Osteoblast (primary cell): ENCODE measurements at regions not wholly inside any gene's neighbourhood (a gene's known extent, or its start where the extent isn't known, plus 50 kb on each side); places are given as distances from the start of the nearest gene placed in this dataset.

ENCODE experiments used
- DNase-seq: peaks from one replicate; pipeline ENCODE4 v3.0.0; 2011; ENCODE audit warnings: low spot score, mixed read lengths; ENCODE audit not compliant: insufficient read length; ENCODE audit errors: missing footprints
- H2AFZ ChIP-seq: 2 replicates; pipeline ENCODE4 v1.6.0; 2011; ENCODE audit warnings: mild to moderate bottlenecking, low read length
- H3K27ac ChIP-seq: 2 replicates; pipeline ENCODE4 v1.5.1; 2011; ENCODE audit warnings: mild to moderate bottlenecking, low read depth, low read length, moderate library complexity
- H3K27me3 ChIP-seq: 2 replicates; pipeline ENCODE4 v1.6.0; 2012; ENCODE audit warnings: mild to moderate bottlenecking, control low read depth, inconsistent platforms, low read length, moderate library complexity; ENCODE audit not compliant: insufficient read depth
- H3K36me3 ChIP-seq: 2 replicates; pipeline ENCODE4 v1.5.1; 2011; ENCODE audit warnings: mild to moderate bottlenecking, low read length, control low read depth, moderate library complexity; ENCODE audit not compliant: insufficient read depth
- H3K4me1 ChIP-seq: 2 replicates; pipeline ENCODE4 v1.5.1; 2011; ENCODE audit warnings: mild to moderate bottlenecking, low read length, control low read depth, moderate library complexity; ENCODE audit not compliant: insufficient read depth
- H3K4me2 ChIP-seq: 2 replicates; pipeline ENCODE4 v1.6.0; 2011; ENCODE audit warnings: mild to moderate bottlenecking, low read length; ENCODE audit not compliant: insufficient read depth
- H3K4me3 ChIP-seq: fragments of 200-600 bp; sonication (generic); 3 replicates; pipeline ENCODE4 v1.5.1; 2012; ENCODE audit warnings: mild to moderate bottlenecking, low read length, inconsistent platforms; ENCODE audit not compliant: insufficient read depth
- H3K79me2 ChIP-seq: 2 replicates; pipeline ENCODE4 v1.6.0; 2012; ENCODE audit warnings: mild to moderate bottlenecking, low read length, control low read depth, inconsistent platforms; ENCODE audit not compliant: insufficient read depth
- H3K9me3 ChIP-seq: 2 replicates; pipeline ENCODE4 v1.5.1; 2011; ENCODE audit warnings: low read depth, low read length, control low read depth
- H4K20me1 ChIP-seq: 2 replicates; pipeline ENCODE4 v1.6.0; 2012; ENCODE audit warnings: mild to moderate bottlenecking, low read length, control low read depth; ENCODE audit not compliant: insufficient read depth
- CTCF ChIP-seq: IDR thresholded peaks from 2 replicates; pipeline ENCODE4 v1.5.1; 2011; ENCODE audit warnings: mild to moderate bottlenecking, low read depth, low read length, moderate library complexity; ENCODE audit errors: extremely low read depth

- Histone ChIP-seq H3K27ac (no peak overlapping the region), H2AFZ (no peak overlapping the region), H3K4me2 (no peak overlapping the region), H3K4me1 (peaks cover 14% of the 10 kb centered on the region), H3K9me3 (no peaks in the 10 kb centered on the region), H3K79me2 (no peaks in the 10 kb centered on the region), H3K36me3 (no peaks in the 10 kb centered on the region), H4K20me1 (no peaks in the 10 kb centered on the region), H3K4me3 (no peak overlapping the region), H3K27me3 (peaks cover 60% of the 10 kb centered on the region)
- TF ChIP-seq CTCF: no peak
- no peak for DNase-seq
Measured at GRCh38 chr10:44196336-44196735, 188.6 kb downstream of the CXCL12 start.

GRCh38 chr10:44196008-44196320 lies 188.9 kb downstream of the CXCL12 start:
- TF ChIP-seq CTCF: no peak
- no peaks in the 10 kb centered on the region for H3K9me3 ChIP-seq
- no peak overlapping the region for H3K4me2 ChIP-seq
- no peak overlapping the region for H3K27ac ChIP-seq
- H2AFZ ChIP-seq: no peak overlapping the region
- DNase-seq: no peak
- peaks cover 64% of the 10 kb centered on the region for H3K27me3 ChIP-seq
- H4K20me1 ChIP-seq: no peaks in the 10 kb centered on the region
- no peaks in the 10 kb centered on the region for H3K79me2 ChIP-seq
- H3K4me3 ChIP-seq: no peak overlapping the region
- peaks cover 14% of the 10 kb centered on the region for H3K4me1 ChIP-seq
- H3K36me3 ChIP-seq: no peaks in the 10 kb centered on the region

GRCh38 chr10:44195112-44196007 lies 189.5 kb downstream of the CXCL12 start:
- Histone ChIP-seq H3K9me3 (peaks cover 2% of the 10 kb centered on the region), H3K27ac (no peak overlapping the region), H3K4me1 (peaks cover 14% of the 10 kb centered on the region), H3K79me2 (no peaks in the 10 kb centered on the region), H3K27me3 (peaks cover 68% of the 10 kb centered on the region), H2AFZ (no peak overlapping the region), H3K4me2 (peak overlapping the region; percentile 20), H4K20me1 (no peaks in the 10 kb centered on the region), H3K36me3 (no peaks in the 10 kb centered on the region), H3K4me3 (no peak overlapping the region)
- TF ChIP-seq CTCF: no peak
- peak; percentile 97 for DNase-seq

- no peak overlapping the region for H3K4me3 ChIP-seq
- no peak overlapping the region for H3K27ac ChIP-seq
- peaks cover 2% of the 10 kb centered on the region for H3K9me3 ChIP-seq
- H3K79me2 ChIP-seq: no peaks in the 10 kb centered on the region
- no peak overlapping the region for H2AFZ ChIP-seq
- peaks cover 14% of the 10 kb centered on the region for H3K4me1 ChIP-seq
- H3K27me3 ChIP-seq: peaks cover 62% of the 10 kb centered on the region
- H3K36me3 ChIP-seq: no peaks in the 10 kb centered on the region
- no peaks in the 10 kb centered on the region for H4K20me1 ChIP-seq
- no peak overlapping the region for H3K4me2 ChIP-seq
- TF ChIP-seq CTCF: no peak
- DNase-seq: no peak
Measured at GRCh38 chr10:44194435-44194834, 190.5 kb downstream of the CXCL12 start.
